GM18951 (cell line): ENCODE measurements at regions not wholly inside any gene's neighbourhood (a gene's known extent, or its start where the extent isn't known, plus 50 kb on each side); places are given as distances from the start of the nearest gene placed in this dataset.

Experiments
- POLR2A ChIP-seq: IDR thresholded peaks from 4 replicates; pipeline ENCODE4 v1.6.1; 2011; ENCODE audit warnings: mild to moderate bottlenecking; ENCODE audit not compliant: insufficient read length, insufficient read depth; ENCODE audit errors: extremely low read depth
- in situ Hi-C: fragments of 300-500 bp; cut with MboI; formaldehyde crosslinking; loops from one replicate; pipeline ENCODE4 v1.12.0; 2022; ENCODE audit warnings: low sequenced_read_pairs, mixed read lengths, inconsistent platforms; ENCODE audit not compliant: unreplicated experiment

DNA sequence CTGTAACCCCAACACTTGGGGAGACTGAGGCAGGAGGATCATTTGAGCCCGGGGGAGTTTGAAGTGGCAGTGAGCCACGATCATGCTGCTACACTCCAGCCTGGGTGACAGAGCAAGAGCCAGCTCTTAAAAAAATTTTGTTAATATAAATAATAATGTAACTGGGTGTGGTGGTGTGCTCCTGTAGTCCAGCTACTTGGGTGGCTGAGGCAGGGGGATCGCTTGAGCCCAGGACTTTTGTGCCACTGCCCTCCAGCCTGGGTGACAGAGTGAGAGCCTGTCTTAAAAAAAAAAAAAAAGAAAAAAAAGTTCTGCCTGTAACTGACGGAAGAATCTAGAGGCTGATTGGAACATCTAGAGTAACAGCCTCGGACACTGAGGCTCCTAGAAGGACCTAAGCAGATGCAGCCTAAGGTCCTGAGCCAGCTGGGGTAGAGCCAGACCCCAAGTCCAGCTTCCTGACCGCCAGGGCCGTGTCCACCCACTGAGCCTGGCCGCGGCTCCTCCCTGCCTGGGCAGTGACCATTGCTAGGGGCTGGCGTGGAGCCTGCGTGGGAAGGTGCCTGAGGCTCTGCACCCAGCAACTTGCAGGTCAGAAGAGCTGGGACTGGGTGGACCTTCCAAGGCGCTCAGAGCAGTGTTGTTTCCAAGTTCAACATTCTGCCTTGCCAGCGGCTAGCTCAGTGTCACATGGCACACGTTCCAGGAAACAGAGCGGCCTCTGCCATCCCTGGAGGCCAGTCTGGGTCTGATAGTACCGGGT lies 209.4 kb upstream of the CIBAR2 start:
- no peak for TF ChIP-seq POLR2A
- in situ Hi-C loops = no loop called here

DNA sequence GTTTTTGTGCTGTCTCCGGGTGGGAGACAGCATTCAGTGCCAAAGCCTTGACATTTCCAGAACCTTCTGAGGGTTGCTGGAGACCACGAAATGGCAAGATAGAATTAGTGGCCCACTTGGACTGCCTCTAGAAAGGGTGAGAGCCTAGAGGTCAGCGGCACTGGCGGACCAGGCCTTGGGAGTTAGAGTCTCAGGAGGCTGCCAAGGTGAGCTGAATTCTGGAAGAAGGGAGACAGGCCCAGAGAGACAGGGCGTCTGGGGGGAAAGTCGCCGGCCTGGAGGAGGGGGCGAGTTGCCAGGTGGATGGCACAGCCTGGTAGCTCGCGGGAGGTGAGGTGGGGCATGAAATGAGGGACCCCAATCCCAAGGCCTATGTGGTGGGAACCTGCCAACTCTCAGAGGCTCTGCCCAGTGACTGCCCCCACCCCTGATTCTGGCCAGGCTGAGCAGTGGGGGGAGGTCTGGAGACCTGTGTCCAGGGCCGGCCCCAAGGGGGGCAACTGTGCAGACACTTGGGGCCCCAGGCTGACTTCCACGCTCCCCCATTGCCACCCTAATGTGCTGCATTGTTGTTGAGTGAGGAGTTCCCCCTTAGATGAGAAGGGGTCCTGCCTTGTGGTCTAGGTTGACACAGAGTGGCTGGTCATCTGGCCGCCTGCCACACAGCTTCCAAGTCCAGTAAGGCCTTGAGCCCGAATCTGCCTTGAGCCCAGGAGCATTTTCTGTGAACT lies 211.1 kb upstream of the CIBAR2 start:
- TF ChIP-seq POLR2A = no peak

DNA sequence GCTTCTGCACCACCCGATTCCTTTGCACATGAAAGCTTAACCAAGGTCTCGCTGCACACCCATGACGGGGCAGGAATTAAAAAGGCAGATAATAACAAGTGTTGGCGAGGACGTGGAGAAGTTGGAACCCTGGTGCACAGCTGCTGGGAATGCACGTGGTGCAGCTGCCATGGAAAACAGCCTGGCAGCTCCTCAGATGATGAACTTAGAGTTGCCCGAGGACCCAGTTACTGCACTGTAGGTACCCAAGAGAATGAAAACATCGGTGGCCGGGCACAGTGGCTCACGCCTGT lies 211.6 kb upstream of the CIBAR2 start:
- no peak for TF ChIP-seq POLR2A
- in situ Hi-C loops = no loop called here

More for the DNA sequence above, 211.1 kb upstream of the CIBAR2 start:
- in situ Hi-C loops = no loop called here

DNA sequence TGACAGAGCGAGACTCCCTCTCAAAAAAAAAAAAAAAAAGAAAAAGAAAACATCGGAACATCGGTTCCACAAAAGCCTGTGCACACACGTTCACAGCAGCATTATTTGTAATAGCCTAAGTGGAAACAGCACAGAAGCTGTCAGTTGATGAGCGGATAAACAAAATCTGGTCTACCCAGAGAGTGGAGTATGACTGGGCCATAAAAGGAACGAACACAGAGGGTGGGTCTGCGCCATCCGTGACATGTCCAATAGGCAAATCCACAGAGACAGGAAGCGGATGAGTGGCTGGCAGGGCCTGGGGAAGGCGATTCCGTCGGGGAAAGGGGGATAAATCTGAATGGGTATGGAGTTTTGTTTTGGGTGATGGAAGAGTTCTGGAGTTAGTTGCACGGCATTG lies 212.2 kb upstream of the CIBAR2 start:
- in situ Hi-C loops = no loop called here
- TF ChIP-seq POLR2A = no peak

DNA sequence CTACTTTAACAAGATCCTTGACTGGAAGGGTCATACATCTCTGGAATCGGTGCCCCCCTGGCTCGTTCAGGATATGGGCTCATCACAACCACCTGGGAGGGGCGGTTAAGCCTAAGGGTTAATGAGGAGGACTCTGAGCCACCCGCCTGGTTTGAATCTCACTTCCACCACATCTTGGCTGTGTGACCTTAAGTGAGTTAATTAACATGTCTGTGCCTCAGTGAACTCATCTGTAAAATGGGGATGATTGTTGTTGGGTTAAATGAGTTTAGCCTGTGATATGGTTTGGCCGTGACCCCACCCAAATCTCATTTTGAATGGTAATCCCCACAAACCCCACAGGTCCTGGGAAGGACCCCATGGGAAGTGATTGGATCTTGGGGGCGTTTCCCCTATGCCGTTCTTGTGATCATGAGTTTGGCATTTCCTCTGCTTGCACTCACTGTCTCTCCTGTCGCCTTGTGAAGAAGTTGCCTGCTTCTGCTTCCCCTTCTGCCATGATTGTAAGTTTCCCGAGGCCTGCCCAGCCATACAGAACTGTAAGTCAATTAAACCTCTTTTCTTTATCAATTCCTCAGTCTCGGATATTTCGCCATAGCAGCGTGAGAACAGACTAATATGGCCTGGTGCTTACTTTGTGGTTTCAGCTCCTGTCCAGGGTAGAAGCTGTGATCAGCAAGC lies 214.0 kb upstream of the CIBAR2 start:
- TF ChIP-seq POLR2A = no peak
- in situ Hi-C loops = no loop called here

DNA sequence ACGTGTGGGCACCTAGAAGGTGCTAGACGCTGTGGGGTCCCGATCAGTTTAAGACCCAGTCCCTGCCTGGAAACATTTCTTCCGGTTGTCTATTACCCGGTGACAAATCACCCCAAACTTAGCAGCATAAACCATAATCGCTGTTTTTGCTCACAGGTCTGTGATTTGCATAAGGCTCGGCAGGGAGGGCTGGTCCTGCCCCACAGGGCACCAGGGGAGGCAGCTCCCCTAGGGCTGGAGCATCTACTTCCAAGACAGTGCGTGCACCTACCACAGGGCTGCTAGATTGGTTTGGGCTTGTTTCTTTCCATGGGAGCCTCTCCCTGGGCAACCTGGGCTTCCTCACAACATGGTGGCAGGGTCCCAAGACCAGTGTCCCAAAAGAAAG lies 214.5 kb upstream of the CIBAR2 start:
- in situ Hi-C loops = no loop called here
- TF ChIP-seq POLR2A = no peak

DNA sequence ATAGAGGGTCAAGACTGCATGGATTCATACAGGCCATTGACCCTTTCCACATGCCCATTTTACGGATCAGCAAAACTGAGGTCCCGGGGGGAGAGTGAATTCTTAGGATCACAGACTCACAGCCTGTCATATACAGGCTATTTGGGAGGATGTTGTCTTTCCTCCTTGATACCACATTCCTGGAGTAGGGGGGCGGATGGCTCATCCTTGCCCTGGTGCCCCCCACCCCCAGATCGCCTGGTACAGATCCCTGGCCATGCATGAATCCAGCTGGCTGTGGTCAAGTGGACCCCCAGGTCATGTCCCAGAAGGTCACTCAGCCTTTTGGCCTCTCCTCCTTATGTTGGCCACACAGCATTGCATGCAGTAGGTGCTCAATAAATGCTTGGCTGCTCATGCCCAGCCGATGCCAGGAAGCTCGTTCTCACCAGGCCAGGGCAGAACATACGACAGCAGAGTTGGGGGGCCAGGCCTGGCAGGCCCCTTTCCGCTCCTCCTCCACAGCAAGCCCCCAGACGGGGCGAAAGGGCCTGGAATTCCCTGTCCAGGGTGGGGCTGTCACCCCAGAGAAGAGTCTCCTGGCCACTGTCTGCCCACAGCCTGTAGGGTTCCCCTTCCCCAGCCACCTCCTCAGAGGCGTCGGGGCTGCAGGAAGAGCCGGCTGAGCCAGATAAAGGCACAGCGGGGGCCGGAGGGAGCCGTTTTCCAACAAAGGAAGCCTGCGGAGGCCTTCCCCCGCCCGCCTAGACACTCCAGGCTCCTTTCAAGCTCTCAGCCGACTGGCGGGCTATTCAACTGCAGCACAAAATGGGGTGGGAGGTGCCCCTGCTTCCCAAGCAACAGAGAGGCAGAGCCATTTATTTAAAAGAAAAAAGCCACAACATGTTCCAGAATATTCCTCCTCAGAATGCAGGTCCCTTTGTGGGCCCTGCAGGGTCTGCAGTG lies 215.7 kb upstream of the CIBAR2 start:
- no peak for TF ChIP-seq POLR2A
- in situ Hi-C loops = no loop called here

DNA sequence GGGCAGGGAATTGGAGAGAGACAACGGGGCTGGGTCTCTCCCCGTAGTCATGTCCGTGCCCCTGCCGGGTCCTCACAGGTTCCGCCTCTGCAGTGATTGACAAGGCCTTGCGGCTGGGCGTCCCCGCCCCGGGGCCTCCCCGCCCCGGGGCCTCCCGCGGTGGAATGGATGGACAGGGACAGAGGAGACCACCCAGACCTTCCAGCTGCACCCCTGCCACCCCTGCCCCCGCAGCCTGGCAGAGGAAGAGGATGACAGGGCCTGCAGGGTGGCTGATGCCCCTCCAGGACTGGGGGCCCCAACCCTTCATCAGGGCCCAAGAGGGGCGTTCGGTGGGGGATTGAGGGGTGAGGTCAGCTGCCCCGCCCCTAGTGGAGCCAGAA lies 216.4 kb upstream of the CIBAR2 start:
- in situ Hi-C loops = no loop called here
- no peak for TF ChIP-seq POLR2A

DNA sequence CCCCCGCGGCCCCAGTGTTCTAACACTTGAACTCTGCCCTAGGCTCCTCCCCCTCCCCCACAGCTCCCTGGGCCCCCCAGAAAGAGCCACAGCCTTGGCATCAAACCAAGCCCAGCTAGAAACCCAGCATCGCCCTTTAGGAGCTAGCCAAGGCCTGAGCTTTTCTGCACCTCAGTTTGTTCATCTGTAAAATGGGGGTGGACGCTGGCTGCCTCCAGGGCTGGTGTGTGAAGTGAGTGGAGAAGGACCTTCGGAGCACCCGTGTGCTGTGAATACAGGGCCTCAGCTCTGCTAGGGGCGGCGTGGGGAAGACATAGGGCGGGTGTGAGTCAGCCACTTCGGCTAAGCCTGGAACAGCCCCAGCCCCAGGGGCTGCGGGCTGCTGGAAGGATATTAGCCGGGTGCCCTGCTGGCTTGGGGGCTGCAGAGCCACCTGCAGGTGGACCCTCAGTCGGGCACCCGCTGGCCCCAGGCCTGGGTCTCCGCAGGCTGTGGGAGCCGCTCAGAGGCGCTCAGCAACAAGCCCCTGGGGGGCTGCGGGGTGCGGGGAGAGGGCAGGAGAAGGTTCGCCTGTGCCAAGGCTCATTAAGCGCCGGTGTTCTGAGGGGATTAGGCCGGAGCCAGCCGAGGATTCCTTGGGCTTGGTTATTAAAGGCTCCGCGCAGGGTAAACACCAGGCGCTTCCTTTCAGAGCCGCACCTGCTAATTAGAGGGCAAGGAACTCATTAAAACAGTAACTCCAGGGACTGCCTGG lies 217.0 kb upstream of the CIBAR2 start:
- in situ Hi-C loops = no loop called here
- TF ChIP-seq POLR2A = no peak

DNA sequence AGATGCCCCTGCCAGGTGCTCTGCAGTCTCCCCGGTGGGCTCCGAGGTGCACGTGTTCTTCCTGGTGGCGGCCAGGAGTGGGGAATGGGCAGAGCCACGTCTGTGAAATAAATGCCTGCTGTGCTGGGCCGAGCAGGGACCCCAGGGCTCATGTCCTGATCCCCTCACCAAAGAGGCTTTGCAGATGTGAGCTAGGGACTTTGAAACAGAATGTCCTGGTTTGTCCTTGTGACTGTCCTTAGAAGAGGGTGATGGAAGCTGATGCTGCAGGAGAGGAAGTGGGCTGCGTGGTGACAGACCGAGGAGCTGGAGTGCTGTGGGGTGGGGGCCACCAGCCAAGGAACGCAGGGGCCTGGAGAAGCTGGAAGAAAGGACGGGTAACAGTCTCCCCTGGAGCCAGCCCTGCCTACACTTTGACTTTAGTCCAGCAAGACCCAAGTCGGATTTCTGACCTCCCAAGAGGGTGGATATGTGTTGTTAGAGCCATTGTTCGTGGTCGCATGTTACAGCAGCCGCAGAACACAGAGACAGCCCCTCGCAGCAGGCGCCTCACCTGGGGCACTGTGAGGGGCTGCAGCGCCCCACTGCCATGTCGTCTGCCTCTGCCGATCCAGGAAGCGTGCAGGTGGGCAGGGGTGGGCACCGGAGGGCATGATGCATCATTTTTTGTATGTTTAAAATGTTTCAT lies 217.9 kb upstream of the CIBAR2 start:
- in situ Hi-C loops = no loop called here

DNA sequence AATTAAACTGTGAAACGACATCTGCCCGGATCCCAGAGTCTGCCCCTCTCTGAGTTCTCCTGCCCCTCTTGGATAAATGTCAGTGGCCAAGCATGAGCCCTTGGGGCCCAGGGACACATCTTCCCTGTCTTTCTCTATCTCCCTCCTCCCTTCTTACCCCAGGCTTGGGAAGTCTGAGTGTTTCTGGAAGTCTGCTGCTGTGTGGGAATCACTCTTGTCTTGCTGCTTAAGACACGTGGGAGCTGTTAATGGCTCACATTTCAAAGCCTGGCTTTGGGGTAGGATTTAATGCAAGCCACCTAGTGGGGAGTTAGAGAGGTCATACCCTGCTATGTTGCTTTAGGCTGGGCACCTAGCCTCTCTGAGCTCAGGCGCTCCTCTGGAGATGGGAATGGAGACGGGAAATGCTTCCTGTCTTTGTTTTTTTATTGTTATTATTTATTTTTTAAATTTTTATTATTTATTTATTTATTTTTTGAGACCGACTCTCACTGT lies 218.5 kb upstream of the CIBAR2 start:
- in situ Hi-C loops = no loop called here
- TF ChIP-seq POLR2A = no peak

More for the DNA sequence above, 217.9 kb upstream of the CIBAR2 start:
- TF ChIP-seq POLR2A = no peak

DNA sequence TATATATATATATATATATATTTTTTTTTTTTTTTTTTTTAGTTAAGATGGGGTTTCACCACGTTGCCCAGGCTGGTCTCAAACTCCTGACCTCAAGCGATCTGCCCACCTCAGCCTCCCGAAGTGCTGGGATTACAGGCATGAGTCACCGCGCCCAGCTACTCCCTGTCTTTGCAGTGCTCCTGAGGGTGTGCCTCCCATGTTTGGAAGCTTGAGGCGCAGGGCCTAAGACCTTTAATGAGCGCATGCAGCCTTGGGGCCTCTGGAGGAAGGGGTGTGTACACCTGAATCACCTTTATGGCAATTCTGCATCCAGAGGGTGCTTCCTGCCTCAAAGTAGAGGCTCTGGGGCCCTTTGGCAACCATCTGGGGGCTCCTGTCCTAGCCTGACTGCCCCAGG lies 219.4 kb upstream of the CIBAR2 start:
- in situ Hi-C loops = no loop called here
- no peak for TF ChIP-seq POLR2A
